HTR-8/SVneo (cell line): ENCODE measurements at regions not wholly inside any gene's neighbourhood (a gene's known extent, or its start where the extent isn't known, plus 50 kb on each side); places are given as distances from the start of the nearest gene placed in this dataset.

Experiments used
- DNase-seq: peaks from one replicate; pipeline ENCODE4 v3.0.0; 2011; ENCODE audit warnings: low spot score, mixed read lengths; ENCODE audit not compliant: insufficient read length
- FAIRE-seq: peaks from 2 replicates; lab custom pipeline; 2011; peaks lifted over from hg19 to GRCh38; lab: Jason Lieb, UNC

- no peak for FAIRE-seq
- no peak for DNase-seq
Observed at GRCh38 chr3:30156586-30157498, 449.6 kb upstream of the TGFBR2 start.

- FAIRE-seq (no peak), DNase-seq (no peak)
Observed at GRCh38 chr3:30161375-30161774, 445.0 kb upstream of the TGFBR2 start.

GRCh38 chr3:30162579-30162978 lies 443.8 kb upstream of the TGFBR2 start:
- DNase-seq (peak; percentile 5), FAIRE-seq (no peak)

GRCh38 chr3:30166535-30166934 lies 439.9 kb upstream of the TGFBR2 start:
- FAIRE-seq: no peak

GRCh38 chr3:30167541-30168011 lies 438.8 kb upstream of the TGFBR2 start:
- FAIRE-seq (no peak), DNase-seq (no peak)

More at GRCh38 chr3:30166535-30166934, 439.9 kb upstream of the TGFBR2 start:
- DNase-seq: no peak

- DNase-seq: no peak
Observed at GRCh38 chr3:30169487-30169886, 436.9 kb upstream of the TGFBR2 start.

GRCh38 chr3:30170681-30171438 lies 435.5 kb upstream of the TGFBR2 start:
- DNase-seq (no peak), FAIRE-seq (no peak)

More at GRCh38 chr3:30169487-30169886, 436.9 kb upstream of the TGFBR2 start:
- FAIRE-seq: no peak

- DNase-seq (no peak), FAIRE-seq (no peak)
Observed at GRCh38 chr3:30174357-30174756, 432.0 kb upstream of the TGFBR2 start.

- DNase-seq (no peak), FAIRE-seq (no peak)
Observed at GRCh38 chr3:30180310-30181177, 425.9 kb upstream of the TGFBR2 start.

- DNase-seq (no peak), FAIRE-seq (no peak)
Observed at GRCh38 chr3:30181178-30181465, 425.3 kb upstream of the TGFBR2 start.

GRCh38 chr3:30181581-30181980 lies 424.8 kb upstream of the TGFBR2 start:
- DNase-seq: no peak
- FAIRE-seq: no peak

GRCh38 chr3:30183421-30183820 lies 423.0 kb upstream of the TGFBR2 start:
- no peak for DNase-seq
- FAIRE-seq: no peak

GRCh38 chr3:30184091-30184810 lies 422.1 kb upstream of the TGFBR2 start:
- FAIRE-seq (no peak), DNase-seq (no peak)

- FAIRE-seq (no peak), DNase-seq (no peak)
Observed at GRCh38 chr3:30185872-30186271, 420.5 kb upstream of the TGFBR2 start.

GRCh38 chr3:30186741-30187219 lies 419.6 kb upstream of the TGFBR2 start:
- no peak for FAIRE-seq
- no peak for DNase-seq

- no peak for FAIRE-seq
- no peak for DNase-seq
Observed at GRCh38 chr3:30187366-30187765, 419.0 kb upstream of the TGFBR2 start.

GRCh38 chr3:30188713-30189112 lies 417.7 kb upstream of the TGFBR2 start:
- DNase-seq: no peak
- no peak for FAIRE-seq

- FAIRE-seq (no peak), DNase-seq (no peak)
Observed at GRCh38 chr3:30189900-30190299, 416.5 kb upstream of the TGFBR2 start.

GRCh38 chr3:30193625-30194044 lies 412.8 kb upstream of the TGFBR2 start:
- FAIRE-seq: no peak
- DNase-seq: no peak

- FAIRE-seq: no peak
Observed at GRCh38 chr3:30195352-30195751, 411.0 kb upstream of the TGFBR2 start.

More at GRCh38 chr3:30195352-30195751, 411.0 kb upstream of the TGFBR2 start:
- no peak for DNase-seq
